Adrenal gland (tissue), 5 donors: ENCODE measurements at regions not wholly inside any gene's neighbourhood (a gene's known extent, or its start where the extent isn't known, plus 50 kb on each side); places are given as distances from the start of the nearest gene placed in this dataset.

Experiments used
- POLR2A ChIP-seq, 2 donors: fragments of 450-650 bp; IDR thresholded peaks; one replicate each; pipeline ENCODE4 v1.6.1; 2017; ENCODE audit warnings: antibody characterized with exemption in 2 of 2, mild to moderate bottlenecking in 2 of 2, moderate library complexity in 1 of 2
- TF ChIP-seq, protein P1 (sequence below), 6 experiments: fragments of 450-650 bp in 4 of 6; fragments of 200-600 bp in 2 of 6; sonication (generic) in 1 of 6; IDR thresholded peaks; 1 replicate in 5 of 6; 2 replicates in 1 of 6; pipeline versions ENCODE4 v1.5.1 to v1.8.0; 2016 to 2021; ENCODE audit warnings: antibody characterized with exemption in 6 of 6, mild to moderate bottlenecking in 2 of 6, moderate library complexity in 1 of 6
- donor health status: DM: no; HTN: no; CAD: no.

DNA sequence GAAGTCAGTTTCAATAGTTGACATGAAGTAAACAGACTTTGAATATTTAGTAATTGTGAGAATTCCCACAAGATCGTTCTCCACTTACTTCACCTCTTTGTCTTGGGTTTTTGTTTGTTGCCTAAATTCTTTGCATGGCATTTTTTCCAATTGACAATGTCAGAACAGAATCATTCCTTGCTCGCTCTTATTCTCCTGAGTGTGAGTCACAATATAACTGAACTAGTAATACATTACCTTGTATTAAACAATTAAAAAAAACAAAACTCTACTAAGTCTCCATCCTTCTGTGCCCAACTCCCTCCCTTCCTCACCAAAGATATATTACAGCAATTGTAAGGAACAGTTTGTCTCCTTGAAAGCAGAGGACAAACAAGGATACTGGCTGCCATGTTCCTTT is 638.8 kb upstream of the NOVA1 start:
- TF ChIP-seq POLR2A (IDR thresholded peaks at IDR 0.05): no peak
- TF ChIP-seq, protein P1, sequence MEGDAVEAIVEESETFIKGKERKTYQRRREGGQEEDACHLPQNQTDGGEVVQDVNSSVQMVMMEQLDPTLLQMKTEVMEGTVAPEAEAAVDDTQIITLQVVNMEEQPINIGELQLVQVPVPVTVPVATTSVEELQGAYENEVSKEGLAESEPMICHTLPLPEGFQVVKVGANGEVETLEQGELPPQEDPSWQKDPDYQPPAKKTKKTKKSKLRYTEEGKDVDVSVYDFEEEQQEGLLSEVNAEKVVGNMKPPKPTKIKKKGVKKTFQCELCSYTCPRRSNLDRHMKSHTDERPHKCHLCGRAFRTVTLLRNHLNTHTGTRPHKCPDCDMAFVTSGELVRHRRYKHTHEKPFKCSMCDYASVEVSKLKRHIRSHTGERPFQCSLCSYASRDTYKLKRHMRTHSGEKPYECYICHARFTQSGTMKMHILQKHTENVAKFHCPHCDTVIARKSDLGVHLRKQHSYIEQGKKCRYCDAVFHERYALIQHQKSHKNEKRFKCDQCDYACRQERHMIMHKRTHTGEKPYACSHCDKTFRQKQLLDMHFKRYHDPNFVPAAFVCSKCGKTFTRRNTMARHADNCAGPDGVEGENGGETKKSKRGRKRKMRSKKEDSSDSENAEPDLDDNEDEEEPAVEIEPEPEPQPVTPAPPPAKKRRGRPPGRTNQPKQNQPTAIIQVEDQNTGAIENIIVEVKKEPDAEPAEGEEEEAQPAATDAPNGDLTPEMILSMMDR (IDR thresholded peaks at IDR 0.05): no peak
